GM23338 (cell line): ENCODE measurements at regions not wholly inside any gene's neighbourhood (a gene's known extent, or its start where the extent isn't known, plus 50 kb on each side); places are given as distances from the start of the nearest gene placed in this dataset.

Experiments
- CTCF ChIP-seq, 2 experiments: fragments of 200-600 bp in 1 of 2; sonication (generic) in 1 of 2; conservative IDR thresholded peaks; 2 replicates each; pipeline versions ENCODE4 v1.5.1 to v1.6.1; 2016 to 2017; ENCODE audit warnings: antibody characterized with exemption in 2 of 2, low read depth in 2 of 2, mild to moderate bottlenecking in 2 of 2, moderate library complexity in 1 of 2
- ETS1 ChIP-seq: IDR thresholded peaks from 2 replicates; pipeline ENCODE4 v1.6.1; 2016; ENCODE audit warnings: antibody characterized with exemption
- EZH2 ChIP-seq: fragments of 200-600 bp; sonication (generic); IDR thresholded peaks from one replicate; pipeline ENCODE4 v1.8.0; 2017; ENCODE audit warnings: antibody characterized with exemption, mild to moderate bottlenecking, low read depth; ENCODE audit not compliant: unreplicated experiment
- EZH2phosphoT487 ChIP-seq: fragments of 200-600 bp; sonication (generic); IDR thresholded peaks from one replicate; pipeline ENCODE4 v1.8.1; 2018; ENCODE audit warnings: antibody characterized with exemption; ENCODE audit not compliant: unreplicated experiment
- JUNB ChIP-seq: IDR thresholded peaks from one replicate; pipeline ENCODE4 v1.6.1; 2016; ENCODE audit warnings: antibody characterized with exemption; ENCODE audit not compliant: unreplicated experiment
- NANOG ChIP-seq: IDR thresholded peaks from 2 replicates; pipeline ENCODE4 v1.6.1; 2016; ENCODE audit warnings: antibody characterized with exemption, borderline replicate concordance
- POLR2AphosphoS5 ChIP-seq: IDR thresholded peaks from 2 replicates; pipeline ENCODE4 v1.6.1; 2016; ENCODE audit warnings: antibody characterized with exemption, low read depth
- STAT1 ChIP-seq: IDR thresholded peaks from one replicate; pipeline ENCODE4 v1.6.1; 2016; ENCODE audit warnings: antibody characterized with exemption; ENCODE audit not compliant: unreplicated experiment
- ZNF114 ChIP-seq: fragments of 250-450 bp; sonication (Bioruptor Pico); IDR thresholded peaks from 2 replicates; pipeline ENCODE4 v1.5.0; 2020; ENCODE audit warnings: mild to moderate bottlenecking, moderate library complexity
- ZNF462 ChIP-seq: fragments of 250-450 bp; sonication (Bioruptor Pico); IDR thresholded peaks from 2 replicates; pipeline ENCODE4 v1.5.0; 2020; ENCODE audit warnings: mild to moderate bottlenecking, moderate library complexity

- TF ChIP-seq ZNF462 (CRISPR knock-in tag) (no peak), ZNF114 (CRISPR knock-in tag) (no peak), EZH2phosphoT487 (no peak), JUNB (no peak), EZH2 (no peak), POLR2AphosphoS5 (no peak), ETS1 (no peak), STAT1 (no peak), NANOG (no peak), CTCF (conservative IDR thresholded peaks at IDR 0.05; ENCODE audit: low read depth in 2 of 2) (no peak)
Measured at GRCh38 chr2:65580824-65581223, 148.4 kb upstream of the SPRED2 start (continued).
